ENCODE measurements at regions not wholly inside any gene's neighbourhood (a gene's known extent, or its start where the extent isn't known, plus 50 kb on each side); places are given as distances from the start of the nearest gene placed in this dataset.
"Not testable (repeated sequence)": the region's sequence is repeated elsewhere in the genome, so short reads cannot be mapped to it uniquely, and the experiment has no call there.

GRCh38 chr16:55055262-55055661 is 124.6 kb downstream of the IRX5 start:
- TF ChIP-seq GATA1 (IDR thresholded peaks at IDR 0.05; ENCODE audit: low read depth, low read length) (no peak), POLR2A (IDR thresholded peaks at IDR 0.05; ENCODE audit: low read length) (no peak)
- no peak for DNase-seq

DNA sequence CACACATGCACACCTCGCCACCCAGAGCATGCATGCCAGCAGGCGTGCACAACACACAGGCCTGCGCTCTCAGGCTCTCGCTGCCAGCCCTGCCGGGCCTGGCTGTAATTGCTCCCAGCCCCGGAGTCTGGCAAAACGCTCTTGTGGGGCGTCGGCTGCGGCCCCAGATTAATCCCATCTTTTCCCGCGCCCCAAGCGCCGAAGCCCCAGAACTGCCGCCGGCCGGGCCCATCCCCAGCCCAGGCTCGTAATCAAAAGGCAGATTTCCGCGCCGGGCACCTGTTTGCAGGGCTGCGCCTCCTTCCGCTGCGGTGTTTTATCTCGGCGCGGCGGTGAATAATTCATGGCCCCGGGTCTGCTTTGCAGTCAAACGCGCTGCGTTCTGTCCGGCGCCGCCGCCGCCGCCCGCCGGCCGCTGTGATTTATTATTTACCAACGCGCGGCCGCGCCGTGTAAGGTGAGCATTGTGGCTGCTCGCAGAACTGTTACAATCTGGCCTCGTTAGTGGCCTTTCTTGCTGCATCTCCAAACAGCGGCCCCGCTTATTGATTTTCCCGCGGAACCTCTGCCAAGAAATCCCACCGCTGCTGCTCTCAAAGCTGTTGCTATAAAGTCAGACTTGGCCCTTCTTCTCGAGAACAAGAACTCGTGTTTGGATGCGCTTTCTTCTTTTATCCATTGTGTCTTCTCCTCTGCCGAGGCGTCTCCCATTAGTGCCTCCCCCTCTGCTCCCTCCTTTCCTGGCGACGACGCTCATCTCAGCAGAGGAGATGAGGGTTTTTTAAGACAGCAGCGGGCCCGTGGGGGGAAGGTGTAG is 126.1 kb downstream of the IRX5 start:
- no peak for DNase-seq
- TF ChIP-seq GATA1 (IDR thresholded peaks at IDR 0.05; ENCODE audit: low read depth, low read length) (no peak), POLR2A (IDR thresholded peaks at IDR 0.05; ENCODE audit: low read length) (no peak)

DNA sequence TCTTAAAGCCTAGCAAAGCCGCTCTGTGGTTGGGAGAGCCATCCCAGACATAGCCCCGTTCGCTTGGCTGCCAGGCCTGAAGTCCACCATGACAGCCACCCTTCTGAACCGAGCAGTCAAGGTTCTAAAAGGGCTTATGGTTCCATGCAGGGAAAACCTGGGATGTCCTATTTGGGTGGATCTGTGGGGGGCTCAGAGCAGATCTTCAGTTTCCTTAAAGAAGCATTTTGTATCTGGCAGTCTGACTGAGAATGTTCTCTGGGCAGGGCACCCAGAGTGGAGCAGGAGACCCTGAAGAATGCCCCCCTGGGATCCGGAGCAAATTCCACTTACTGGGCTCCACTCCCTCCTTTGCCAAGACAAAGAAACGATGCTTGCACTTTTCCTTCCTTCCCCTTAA is 127.2 kb downstream of the IRX5 start:
- TF ChIP-seq GATA1 (IDR thresholded peaks at IDR 0.05; ENCODE audit: low read depth, low read length) (no peak), POLR2A (IDR thresholded peaks at IDR 0.05; ENCODE audit: low read length) (no peak)

GRCh38 chr16:55058576-55058975 is 127.9 kb downstream of the IRX5 start:
- TF ChIP-seq GATA1 (IDR thresholded peaks at IDR 0.05; ENCODE audit: low read depth, low read length) = no peak
- TF ChIP-seq POLR2A (IDR thresholded peaks at IDR 0.05; ENCODE audit: low read length) = no peak
- no peak for DNase-seq

More for the DNA sequence above, 127.2 kb downstream of the IRX5 start:
- DNase-seq = no peak

DNA sequence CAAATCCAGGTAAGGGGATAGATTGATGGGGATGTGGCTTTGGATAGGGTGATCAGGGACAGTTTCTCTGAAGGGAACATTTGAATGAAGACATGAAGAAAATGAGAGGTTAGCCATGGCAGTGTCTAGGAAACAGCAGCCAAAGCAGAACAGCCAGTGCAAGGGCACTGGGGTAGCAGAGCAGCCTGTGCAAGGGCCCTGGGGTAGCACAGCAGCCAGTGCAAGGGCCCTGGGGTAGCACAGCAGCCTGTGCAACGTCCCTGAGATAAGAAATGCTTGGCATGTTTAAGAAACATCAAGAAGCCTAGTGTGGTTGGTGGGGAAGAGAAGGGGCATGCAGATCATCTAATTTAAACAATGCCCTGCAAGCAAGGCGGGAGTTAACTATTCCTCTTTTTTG is 128.5 kb downstream of the IRX5 start:
- no peak for DNase-seq
- TF ChIP-seq POLR2A (IDR thresholded peaks at IDR 0.05; ENCODE audit: low read length) (no peak), GATA1 (IDR thresholded peaks at IDR 0.05; ENCODE audit: low read depth, low read length) (no peak)

DNA sequence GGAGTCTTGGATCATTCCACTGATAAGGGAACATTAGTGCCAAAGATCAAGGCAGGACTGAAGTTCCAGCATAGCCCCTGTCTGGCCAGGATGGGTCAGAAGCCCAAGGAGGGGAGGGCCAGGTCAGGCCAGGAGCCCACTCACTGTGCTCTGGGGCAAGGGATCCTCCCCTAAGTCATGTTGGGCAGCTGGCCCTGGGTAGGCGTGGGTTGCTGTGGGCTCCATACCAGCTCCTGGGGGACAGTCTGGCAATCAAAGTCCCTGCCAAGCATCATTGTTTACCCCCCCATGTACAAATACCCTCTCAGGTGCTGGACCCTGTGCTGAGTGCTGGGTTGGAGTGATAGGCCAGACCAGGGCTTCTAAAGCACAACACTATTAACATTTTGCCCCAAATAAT is 130.5 kb downstream of the IRX5 start:
- DNase-seq = no peak
- TF ChIP-seq POLR2A (IDR thresholded peaks at IDR 0.05; ENCODE audit: low read length) (no peak), GATA1 (IDR thresholded peaks at IDR 0.05; ENCODE audit: low read depth, low read length) (no peak)

- TF ChIP-seq GATA1 (IDR thresholded peaks at IDR 0.05; ENCODE audit: low read depth, low read length) = no peak
- TF ChIP-seq POLR2A (IDR thresholded peaks at IDR 0.05; ENCODE audit: low read length) = no peak
- DNase-seq = no peak
Observed at GRCh38 chr16:55062442-55062841, 131.8 kb downstream of the IRX5 start.

DNA sequence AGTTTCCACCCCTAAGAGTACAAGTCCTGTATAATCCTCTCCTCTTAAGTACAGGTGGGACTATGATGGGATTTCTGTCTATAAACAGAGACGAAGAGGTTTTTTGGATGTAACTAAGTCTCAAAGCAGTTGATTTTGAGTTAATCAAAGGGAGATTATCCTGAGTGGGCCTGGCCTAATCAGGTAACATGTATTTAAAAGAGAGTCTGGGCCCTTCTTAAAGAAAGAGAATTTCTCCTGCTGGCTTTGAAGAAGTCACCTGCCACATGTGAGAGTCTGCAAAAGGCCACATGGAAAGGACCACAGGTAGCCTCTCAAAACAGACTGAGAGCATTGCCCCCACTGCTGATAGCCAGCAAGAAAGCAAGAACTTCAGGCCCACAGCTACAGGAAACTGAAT is 142.3 kb downstream of the IRX5 start:
- DNase-seq = no peak
- TF ChIP-seq POLR2A (IDR thresholded peaks at IDR 0.05; ENCODE audit: low read length) = no peak
- TF ChIP-seq GATA1 (IDR thresholded peaks at IDR 0.05; ENCODE audit: low read depth, low read length) = no peak

DNA sequence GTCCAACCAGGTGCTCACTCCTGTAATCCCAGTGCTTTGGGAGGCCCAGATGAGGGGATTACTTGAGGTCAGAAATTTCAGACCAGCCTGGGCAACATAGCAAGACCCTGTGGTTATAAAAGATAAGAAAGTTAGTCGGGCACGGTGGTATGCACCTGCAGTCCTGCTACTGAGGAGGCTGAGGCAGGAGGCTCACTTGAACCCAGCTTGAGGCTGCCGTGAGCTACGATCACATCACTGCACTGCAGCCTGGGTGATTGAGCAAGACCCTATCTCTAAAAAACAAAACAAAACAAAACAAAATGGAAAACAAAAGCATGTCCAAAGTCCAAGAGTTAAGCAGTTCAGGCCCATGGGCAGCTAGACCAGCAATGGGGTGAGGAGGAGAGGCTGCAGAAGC is 143.2 kb downstream of the IRX5 start:
- no peak for DNase-seq
- TF ChIP-seq GATA1 (IDR thresholded peaks at IDR 0.05; ENCODE audit: low read depth, low read length) = no peak
- no peak for TF ChIP-seq POLR2A (IDR thresholded peaks at IDR 0.05; ENCODE audit: low read length)

GRCh38 chr16:55075208-55075607 is 144.5 kb downstream of the IRX5 start:
- DNase-seq = not testable (repeated sequence)

- DNase-seq = no peak
- no peak for TF ChIP-seq POLR2A (IDR thresholded peaks at IDR 0.05; ENCODE audit: low read length)
- TF ChIP-seq GATA1 (IDR thresholded peaks at IDR 0.05; ENCODE audit: low read depth, low read length) = no peak
Observed at GRCh38 chr16:55076053-55076452, 145.4 kb downstream of the IRX5 start.

DNA sequence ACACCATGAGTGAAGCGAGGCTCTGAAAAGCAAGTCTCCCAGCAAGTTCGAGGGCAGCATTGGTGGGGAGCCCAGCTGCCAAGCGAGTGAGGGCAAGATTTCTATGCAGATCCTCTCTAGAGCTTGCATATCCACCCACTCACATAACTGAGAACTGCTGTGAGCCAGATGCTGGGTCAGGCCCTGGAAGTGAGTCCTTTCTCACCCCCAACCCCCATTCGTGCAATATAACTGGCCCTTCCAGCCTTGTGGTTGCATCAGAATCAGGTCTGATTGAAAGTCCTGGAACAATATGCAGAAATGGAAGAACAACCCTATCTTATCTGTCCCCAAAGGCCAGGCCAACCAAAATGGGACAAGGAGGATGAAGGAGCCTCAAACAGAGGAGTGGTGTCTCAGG is 146.6 kb downstream of the IRX5 start:
- DNase-seq = no peak
- TF ChIP-seq POLR2A (IDR thresholded peaks at IDR 0.05; ENCODE audit: low read length) = no peak
- TF ChIP-seq GATA1 (IDR thresholded peaks at IDR 0.05; ENCODE audit: low read depth, low read length) = no peak

- TF ChIP-seq POLR2A (IDR thresholded peaks at IDR 0.05; ENCODE audit: low read length) (no peak), GATA1 (IDR thresholded peaks at IDR 0.05; ENCODE audit: low read depth, low read length) (no peak)
- DNase-seq = no peak
Observed at GRCh38 chr16:55078153-55078552, 147.5 kb downstream of the IRX5 start.

- DNase-seq = no peak
Observed at GRCh38 chr16:55078699-55079410, 148.2 kb downstream of the IRX5 start.

More at GRCh38 chr16:55078699-55079410, 148.2 kb downstream of the IRX5 start:
- no peak for TF ChIP-seq POLR2A (IDR thresholded peaks at IDR 0.05; ENCODE audit: low read length)
- TF ChIP-seq GATA1 (IDR thresholded peaks at IDR 0.05; ENCODE audit: low read depth, low read length) = no peak

All from erythroblast (primary cell).